Activated T-cell treated with anti-CD3 and anti-CD28 coated beads, Interleukin-2, amount 50 U/mL, for 72 hours (primary cell): ENCODE measurements at regions not wholly inside any gene's neighbourhood (a gene's known extent, or its start where the extent isn't known, plus 50 kb on each side); places are given as distances from the start of the nearest gene placed in this dataset.

Experiments used
- ATAC-seq, 2 donors: fragments of 150-1000 bp; cut with Tn5 transposase; replicated peaks in 1 of 2; 2 replicates each; pipeline ENCODE4 v1.10.0; 2021; ENCODE audit warnings: moderate library complexity in 2 of 2, mild to moderate bottlenecking in 1 of 2
- DNase-seq, 2 donors: peaks; one replicate each; pipeline ENCODE4 v3.0.0; 2021 to 2022; ENCODE audit warnings: mixed read lengths in 1 of 2
- H3K27ac Mint-ChIP-seq: one replicate; pipeline ENCODE4 v1.8.0; 2022; ENCODE audit warnings: mild to moderate bottlenecking, moderate library complexity, mixed read lengths
- H3K27me3 Mint-ChIP-seq: one replicate; pipeline ENCODE4 v1.8.0; 2022; ENCODE audit warnings: low read depth, mixed read lengths
- H3K36me3 Mint-ChIP-seq, 2 donors: one replicate each; pipeline ENCODE4 v1.8.0; 2022; ENCODE audit warnings: mixed read lengths in 2 of 2, mild to moderate bottlenecking in 1 of 2; ENCODE audit not compliant: insufficient read depth in 2 of 2
- H3K4me1 Mint-ChIP-seq: one replicate; pipeline ENCODE4 v1.8.0; 2022; ENCODE audit warnings: low read depth, mixed read lengths
- H3K4me3 Mint-ChIP-seq, 2 donors: one replicate each; pipeline ENCODE4 v1.8.0; 2022; ENCODE audit warnings: mild to moderate bottlenecking in 2 of 2, mixed read lengths in 2 of 2, moderate library complexity in 2 of 2
- H3K9me3 Mint-ChIP-seq, 2 donors: one replicate each; pipeline ENCODE4 v1.8.0; 2022; ENCODE audit warnings: mixed read lengths in 2 of 2

DNA sequence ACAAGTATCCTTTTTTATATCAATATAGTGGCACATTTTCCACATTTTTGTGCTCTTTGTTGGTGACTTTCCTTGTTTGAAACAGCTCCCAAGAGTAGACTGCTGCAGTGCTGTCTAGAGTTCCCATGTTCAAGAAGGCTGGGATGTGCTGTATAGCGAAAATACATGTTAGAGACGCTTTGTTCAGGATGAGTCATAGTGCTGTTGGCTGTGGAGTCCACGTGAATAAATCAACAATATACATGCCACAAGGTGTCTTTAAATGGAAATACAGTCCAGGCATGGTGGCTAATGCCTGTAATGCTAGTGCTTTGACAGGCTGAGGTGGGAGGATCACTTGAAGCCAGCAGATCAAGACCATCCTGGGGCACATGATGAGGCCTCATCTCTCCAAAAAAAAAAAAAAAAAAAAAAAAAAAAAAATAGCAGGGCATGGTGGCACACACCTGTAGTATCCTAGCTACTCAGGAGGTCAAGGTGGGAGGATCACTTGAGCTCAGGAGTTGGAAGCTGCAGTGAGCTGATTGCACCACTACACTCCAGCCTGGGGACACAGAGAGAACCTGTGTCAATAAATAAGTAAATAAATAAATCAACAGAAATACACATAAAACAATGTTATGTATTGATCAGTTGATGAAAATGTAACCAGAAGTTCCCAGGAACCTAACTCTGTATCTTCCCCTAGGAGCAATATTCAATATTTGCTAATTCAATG is 256.8 kb upstream of the STS start:
- H3K4me1 Mint-ChIP-seq: no peaks in the 10 kb centered on the region
- H3K27me3 Mint-ChIP-seq: no peaks in the 10 kb centered on the region
- H3K9me3 Mint-ChIP-seq: peaks cover 0 to 11% of the 10 kb centered on the region in 2 donors
- no peak overlapping the region for H3K27ac Mint-ChIP-seq
- no peak for DNase-seq
- no peak overlapping the region for H3K4me3 Mint-ChIP-seq
- ATAC-seq: no peak
- H3K36me3 Mint-ChIP-seq: peaks cover 0 to 1% of the 10 kb centered on the region in 2 donors

- Mint-ChIP-seq H3K27ac (no peak overlapping the region), H3K36me3 (no peaks in the 10 kb centered on the region), H3K9me3 (no peaks in the 10 kb centered on the region), H3K27me3 (no peaks in the 10 kb centered on the region), H3K4me1 (no peaks in the 10 kb centered on the region), H3K4me3 (no peak overlapping the region)
- no peak for DNase-seq
- ATAC-seq: no peak
Measured at GRCh38 chrX:6885909-6886308, 261.6 kb upstream of the STS start.

- ATAC-seq: no peak
- H3K9me3 Mint-ChIP-seq: no peaks in the 10 kb centered on the region
- no peaks in the 10 kb centered on the region for H3K27me3 Mint-ChIP-seq
- H3K4me3 Mint-ChIP-seq: no peak overlapping the region
- no peaks in the 10 kb centered on the region for H3K36me3 Mint-ChIP-seq
- no peaks in the 10 kb centered on the region for H3K4me1 Mint-ChIP-seq
- DNase-seq: no peak
- H3K27ac Mint-ChIP-seq: no peak overlapping the region
Measured at GRCh38 chrX:6885396-6885795, 262.1 kb upstream of the STS start.

- Mint-ChIP-seq H3K4me3 (no peak overlapping the region), H3K4me1 (no peaks in the 10 kb centered on the region), H3K36me3 (peaks cover 0 to 2% of the 10 kb centered on the region in 2 donors), H3K9me3 (peaks cover 2% of the 10 kb centered on the region in 2 donors), H3K27me3 (no peaks in the 10 kb centered on the region), H3K27ac (no peak overlapping the region)
- DNase-seq (no peak), ATAC-seq (no peak)
Measured at GRCh38 chrX:6861456-6861855, 286.1 kb upstream of the STS start.

DNA sequence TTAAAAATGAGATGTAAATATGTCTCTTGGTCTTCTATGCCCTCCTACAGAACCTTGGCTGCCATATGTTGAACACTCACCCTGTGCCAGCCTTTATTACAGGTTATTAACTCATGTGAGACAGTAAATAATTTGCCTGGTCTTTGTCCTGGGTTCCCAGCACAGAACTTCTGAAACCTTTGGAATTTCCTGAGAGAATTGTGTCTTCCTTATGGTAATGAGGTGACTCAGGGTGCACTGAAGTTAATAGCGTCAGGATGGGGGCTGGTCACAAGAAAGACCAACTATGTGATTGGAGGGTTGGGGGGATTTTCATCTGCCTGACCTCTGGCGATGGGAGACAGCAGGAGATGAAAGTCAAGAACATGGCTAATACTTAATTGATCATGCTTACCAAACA is 289.8 kb upstream of the STS start:
- no peak overlapping the region for H3K4me3 Mint-ChIP-seq
- DNase-seq: no peak
- H3K27me3 Mint-ChIP-seq: no peaks in the 10 kb centered on the region
- H3K36me3 Mint-ChIP-seq: peaks cover 0 to 2% of the 10 kb centered on the region in 2 donors
- H3K27ac Mint-ChIP-seq: no peak overlapping the region
- H3K9me3 Mint-ChIP-seq: peaks cover 0 to 2% of the 10 kb centered on the region in 2 donors
- ATAC-seq: no peak
- H3K4me1 Mint-ChIP-seq: no peaks in the 10 kb centered on the region

DNA sequence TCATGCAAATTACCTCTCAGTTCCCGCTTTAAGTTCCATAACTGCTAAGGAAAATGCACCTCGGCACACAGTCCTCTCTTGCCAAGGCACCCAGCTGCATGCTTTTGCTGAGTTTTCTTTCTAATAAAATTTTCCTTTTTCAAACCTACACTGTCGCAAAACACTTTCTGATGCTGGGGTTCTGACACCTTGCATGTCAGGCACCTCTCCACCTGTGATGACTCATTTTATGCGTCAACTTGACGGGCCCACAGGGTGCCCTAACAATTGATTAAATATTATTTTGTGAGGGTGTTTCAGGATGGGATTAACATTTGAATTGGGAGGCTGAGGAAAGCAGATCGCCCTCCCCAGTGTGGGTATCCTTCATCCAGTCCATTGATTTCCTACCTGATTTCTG is 291.0 kb upstream of the STS start:
- H3K4me3 Mint-ChIP-seq: no peak overlapping the region
- H3K4me1 Mint-ChIP-seq: no peaks in the 10 kb centered on the region
- peaks cover 0 to 2% of the 10 kb centered on the region in 2 donors for H3K9me3 Mint-ChIP-seq
- no peak for ATAC-seq
- peaks cover 0 to 2% of the 10 kb centered on the region in 2 donors for H3K36me3 Mint-ChIP-seq
- no peak for DNase-seq
- no peaks in the 10 kb centered on the region for H3K27me3 Mint-ChIP-seq
- H3K27ac Mint-ChIP-seq: no peak overlapping the region

DNA sequence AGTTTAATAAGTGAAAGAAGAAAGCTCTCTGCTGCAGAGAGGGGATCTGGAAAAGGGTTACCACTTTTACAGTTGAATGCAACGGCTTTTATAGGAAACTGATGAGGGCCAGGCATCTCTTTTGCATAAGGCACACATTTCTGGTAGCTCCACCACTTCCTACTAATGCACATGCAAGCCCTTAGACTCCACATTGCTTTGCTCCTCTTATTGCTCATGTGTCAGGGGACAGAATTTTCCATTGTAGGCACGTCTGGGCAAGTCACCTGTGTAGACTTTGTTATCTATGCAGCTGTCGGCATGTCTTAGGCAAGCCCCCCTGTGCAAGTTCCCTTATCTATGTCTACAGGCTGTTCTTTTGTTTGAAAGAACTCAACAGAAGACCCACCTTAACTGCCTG is 294.6 kb upstream of the STS start:
- Mint-ChIP-seq H3K36me3 (no peaks in the 10 kb centered on the region), H3K27me3 (no peaks in the 10 kb centered on the region), H3K27ac (no peak overlapping the region), H3K9me3 (no peaks in the 10 kb centered on the region), H3K4me1 (no peaks in the 10 kb centered on the region), H3K4me3 (no peak overlapping the region)
- ATAC-seq (no peak), DNase-seq (no peak)

DNA sequence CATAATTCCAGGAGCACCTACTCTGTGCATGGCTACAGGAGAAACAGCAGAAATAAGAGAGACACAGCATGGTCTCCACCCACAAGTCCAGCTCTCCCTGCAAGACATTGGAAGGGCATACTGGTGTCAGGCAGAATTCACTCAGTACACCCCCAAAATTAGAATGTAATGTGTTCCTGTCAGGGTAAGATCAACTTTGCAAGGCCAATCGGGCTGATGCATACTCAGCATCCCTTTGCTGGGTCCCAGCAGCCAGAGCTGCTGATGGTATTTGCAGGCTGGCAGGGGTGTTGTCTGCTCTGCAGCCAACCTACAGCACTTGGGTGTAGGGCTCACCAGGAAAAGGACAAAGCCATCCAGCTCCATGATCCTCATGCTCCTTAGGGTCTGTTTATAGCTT is 295.4 kb upstream of the STS start:
- no peak for ATAC-seq
- Mint-ChIP-seq H3K4me1 (no peaks in the 10 kb centered on the region), H3K9me3 (no peaks in the 10 kb centered on the region), H3K36me3 (no peaks in the 10 kb centered on the region), H3K4me3 (no peak overlapping the region), H3K27ac (no peak overlapping the region), H3K27me3 (no peaks in the 10 kb centered on the region)
- DNase-seq: no peak

DNA sequence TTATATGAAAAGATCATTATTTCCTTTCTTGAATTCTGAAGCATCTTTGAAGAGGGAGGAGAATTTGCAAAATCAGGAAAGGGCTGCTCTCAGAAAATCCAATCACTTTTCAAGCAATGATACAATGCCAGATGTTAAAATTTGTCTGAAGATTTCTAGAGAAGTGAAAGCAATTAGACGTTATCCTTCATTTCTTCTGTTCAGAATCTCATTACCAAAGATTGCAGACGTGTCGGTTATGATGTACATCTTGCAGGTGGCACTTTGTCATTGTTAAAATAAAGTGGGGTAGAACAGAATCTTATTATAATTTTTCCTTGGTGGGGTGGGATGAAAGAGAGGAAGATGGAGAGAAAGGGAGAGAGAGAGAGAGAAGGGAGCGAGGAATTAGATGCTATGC is 296.4 kb upstream of the STS start:
- Mint-ChIP-seq H3K27ac (no peak overlapping the region), H3K9me3 (no peaks in the 10 kb centered on the region), H3K36me3 (no peaks in the 10 kb centered on the region), H3K4me1 (no peaks in the 10 kb centered on the region), H3K27me3 (no peaks in the 10 kb centered on the region), H3K4me3 (no peak overlapping the region)
- DNase-seq (no peak), ATAC-seq (no peak)

DNA sequence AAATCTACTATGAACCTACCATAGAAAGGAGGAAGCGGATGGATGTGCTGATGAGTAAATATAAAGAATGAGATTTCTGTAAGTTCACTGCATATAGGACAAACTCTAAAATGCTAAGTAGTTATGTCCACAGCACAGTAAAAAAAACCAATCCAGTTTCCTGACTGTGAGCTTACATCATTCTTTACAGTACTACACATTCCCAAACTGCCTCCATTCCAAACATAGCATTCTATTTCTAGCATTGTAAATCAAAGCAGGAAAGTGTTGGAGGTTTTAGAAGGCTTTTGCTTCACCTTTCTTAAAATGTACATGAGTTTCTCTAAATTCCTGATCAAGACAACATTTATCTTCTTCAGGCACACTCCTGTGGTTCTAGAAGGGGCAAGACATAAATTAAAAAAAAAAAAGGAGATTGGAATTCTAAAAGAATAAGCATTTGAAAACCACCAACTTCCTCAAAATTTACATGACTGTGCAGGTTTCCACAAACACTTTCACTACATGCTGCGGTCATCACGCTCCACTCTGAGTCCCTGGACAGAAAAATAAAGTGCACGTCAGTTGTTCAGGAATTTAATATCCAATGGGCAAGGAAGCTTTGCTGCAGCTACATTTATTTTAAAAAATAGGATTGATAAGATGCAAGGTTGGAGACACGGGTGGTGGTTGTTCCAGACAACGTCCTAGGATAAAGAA is 297.6 kb upstream of the STS start:
- Mint-ChIP-seq H3K36me3 (no peaks in the 10 kb centered on the region), H3K27ac (no peak overlapping the region), H3K4me1 (no peaks in the 10 kb centered on the region), H3K27me3 (no peaks in the 10 kb centered on the region), H3K4me3 (no peak overlapping the region), H3K9me3 (no peaks in the 10 kb centered on the region)
- no peak for ATAC-seq
- DNase-seq: no peak

GRCh38 chrX:6832619-6833018 is 297.7 kb upstream of the VCX3A start:
- Mint-ChIP-seq H3K27me3 (no peaks in the 10 kb centered on the region), H3K4me3 (no peak overlapping the region), H3K4me1 (no peaks in the 10 kb centered on the region), H3K36me3 (no peaks in the 10 kb centered on the region), H3K9me3 (peaks cover 0 to 4% of the 10 kb centered on the region in 2 donors), H3K27ac (no peak overlapping the region)
- DNase-seq: no peak
- no peak for ATAC-seq

DNA sequence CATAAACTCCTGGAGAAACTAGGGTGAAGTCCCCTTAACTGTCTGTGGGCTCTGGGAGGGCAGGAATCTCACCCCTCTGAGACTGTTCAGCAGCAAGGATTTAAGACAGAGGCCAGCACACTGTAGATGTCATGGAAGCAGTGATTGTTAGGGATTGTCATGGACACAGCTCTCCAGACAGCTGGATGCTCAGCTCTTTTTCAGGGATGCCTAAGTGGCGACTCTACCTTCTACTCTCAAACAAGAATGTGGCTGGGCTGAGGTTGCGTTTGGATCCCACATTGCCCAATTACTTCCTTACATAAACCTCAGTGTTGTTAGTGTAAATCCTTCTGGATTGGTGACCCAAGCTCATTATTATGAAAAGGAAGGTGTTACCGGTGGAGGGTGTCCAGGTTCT is 291.9 kb upstream of the VCX3A start:
- Mint-ChIP-seq H3K36me3 (no peaks in the 10 kb centered on the region), H3K27ac (no peak overlapping the region), H3K27me3 (no peaks in the 10 kb centered on the region), H3K4me1 (no peaks in the 10 kb centered on the region), H3K4me3 (no peak overlapping the region), H3K9me3 (peaks cover 0 to 1% of the 10 kb centered on the region in 2 donors)
- no peak for DNase-seq
- no peak for ATAC-seq

DNA sequence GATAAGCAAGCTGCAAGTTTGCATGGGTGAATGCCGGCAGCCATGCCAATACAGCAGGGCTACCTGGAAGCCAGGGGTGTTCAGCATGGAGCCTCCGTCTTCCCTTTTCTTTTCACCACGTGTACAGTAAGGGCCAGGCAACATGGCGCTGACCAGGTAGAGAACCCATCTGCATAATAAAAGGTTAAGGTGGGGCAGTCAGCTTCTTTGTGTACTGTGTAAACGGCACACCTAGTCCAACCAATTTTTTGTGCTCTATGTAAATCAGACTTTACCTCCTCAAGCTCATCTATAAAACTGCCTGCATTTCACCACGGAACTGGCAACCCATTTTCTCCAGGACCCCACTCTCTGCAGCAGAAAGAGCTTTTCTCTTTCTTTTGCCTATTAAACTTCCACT is 286.8 kb upstream of the VCX3A start:
- no peak overlapping the region for H3K4me3 Mint-ChIP-seq
- H3K36me3 Mint-ChIP-seq: no peaks in the 10 kb centered on the region
- no peaks in the 10 kb centered on the region for H3K4me1 Mint-ChIP-seq
- no peak for DNase-seq
- no peaks in the 10 kb centered on the region for H3K27me3 Mint-ChIP-seq
- H3K9me3 Mint-ChIP-seq: no peaks in the 10 kb centered on the region
- no peak for ATAC-seq
- H3K27ac Mint-ChIP-seq: no peak overlapping the region

DNA sequence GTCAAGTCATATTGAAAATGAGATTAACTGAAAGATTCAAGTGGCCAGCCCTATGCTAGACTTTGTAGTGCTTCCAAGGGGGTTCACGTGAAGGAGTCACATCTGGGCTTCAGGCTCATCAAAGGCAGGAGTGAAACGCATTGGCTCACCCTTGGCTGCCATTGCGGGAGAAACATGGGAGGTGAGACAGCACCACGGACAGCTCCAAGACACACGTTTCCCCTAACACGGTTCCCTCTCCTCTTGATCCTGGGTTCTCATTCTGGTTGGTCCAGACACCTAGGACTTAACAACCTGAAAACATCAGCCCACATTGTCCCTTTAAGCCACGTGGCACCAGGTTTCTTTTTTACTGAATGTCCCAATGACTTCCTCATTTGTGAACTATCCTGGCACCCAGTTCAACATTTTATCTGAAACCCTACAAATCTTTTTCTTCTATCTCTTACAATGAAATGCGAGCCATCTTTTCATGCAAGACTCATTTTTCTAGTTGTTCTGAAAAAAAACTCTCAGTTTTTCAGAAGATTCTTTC is 279.0 kb upstream of the VCX3A start:
- Mint-ChIP-seq H3K27ac (no peak overlapping the region), H3K4me3 (no peak overlapping the region), H3K9me3 (no peaks in the 10 kb centered on the region), H3K27me3 (no peaks in the 10 kb centered on the region), H3K36me3 (peaks cover 0 to 2% of the 10 kb centered on the region in 2 donors), H3K4me1 (no peaks in the 10 kb centered on the region)
- no peak for DNase-seq
- no peak for ATAC-seq
